ENCODE measurements at regions not wholly inside any gene's neighbourhood (a gene's known extent, or its start where the extent isn't known, plus 50 kb on each side); places are given as distances from the start of the nearest gene placed in this dataset.

DNA sequence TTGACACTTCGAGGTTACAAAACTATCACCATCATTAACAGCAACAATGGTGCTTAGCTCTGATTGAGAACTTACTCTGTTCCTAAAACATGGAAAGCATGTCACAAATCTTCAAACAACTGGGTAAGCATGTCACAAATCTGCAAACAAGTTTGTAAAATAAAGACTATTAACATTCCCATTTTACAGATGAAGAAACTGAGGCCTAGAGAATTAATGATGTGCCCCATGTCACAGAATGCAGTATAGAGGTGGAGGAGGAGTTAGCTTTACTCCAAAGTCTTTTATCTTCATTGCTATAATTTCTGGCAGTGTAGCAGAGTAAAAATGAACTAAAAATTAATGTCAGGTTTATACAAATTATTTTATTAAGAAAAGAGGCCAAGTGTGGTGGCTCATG, 73.4 kb downstream of the NR2F2 start:
- TF ChIP-seq, protein P1, sequence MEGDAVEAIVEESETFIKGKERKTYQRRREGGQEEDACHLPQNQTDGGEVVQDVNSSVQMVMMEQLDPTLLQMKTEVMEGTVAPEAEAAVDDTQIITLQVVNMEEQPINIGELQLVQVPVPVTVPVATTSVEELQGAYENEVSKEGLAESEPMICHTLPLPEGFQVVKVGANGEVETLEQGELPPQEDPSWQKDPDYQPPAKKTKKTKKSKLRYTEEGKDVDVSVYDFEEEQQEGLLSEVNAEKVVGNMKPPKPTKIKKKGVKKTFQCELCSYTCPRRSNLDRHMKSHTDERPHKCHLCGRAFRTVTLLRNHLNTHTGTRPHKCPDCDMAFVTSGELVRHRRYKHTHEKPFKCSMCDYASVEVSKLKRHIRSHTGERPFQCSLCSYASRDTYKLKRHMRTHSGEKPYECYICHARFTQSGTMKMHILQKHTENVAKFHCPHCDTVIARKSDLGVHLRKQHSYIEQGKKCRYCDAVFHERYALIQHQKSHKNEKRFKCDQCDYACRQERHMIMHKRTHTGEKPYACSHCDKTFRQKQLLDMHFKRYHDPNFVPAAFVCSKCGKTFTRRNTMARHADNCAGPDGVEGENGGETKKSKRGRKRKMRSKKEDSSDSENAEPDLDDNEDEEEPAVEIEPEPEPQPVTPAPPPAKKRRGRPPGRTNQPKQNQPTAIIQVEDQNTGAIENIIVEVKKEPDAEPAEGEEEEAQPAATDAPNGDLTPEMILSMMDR (IDR thresholded peaks at IDR 0.05; ENCODE audit: low read depth, low read length, poor library complexity, severe bottlenecking) = no peak
- no peak for TF ChIP-seq EZH2phosphoT487 (IDR thresholded peaks at IDR 0.05; ENCODE audit: borderline replicate concordance, low read length)
- H3F3A ChIP-seq (ENCODE audit: control insufficient read depth, insufficient read depth) = no peaks in the 10 kb centered on the region
- no peaks in the 10 kb centered on the region for H3K36me3 ChIP-seq (ENCODE audit: control insufficient read depth, low read length)
- H4K20me1 ChIP-seq (ENCODE audit: control insufficient read depth, insufficient read depth, low read depth, low read length) = no peaks in the 10 kb centered on the region
- no peaks in the 10 kb centered on the region for H3K4me1 ChIP-seq (ENCODE audit: control insufficient read depth, low read length)
- H3K27ac ChIP-seq (ENCODE audit: low read depth, low read length) = no peak overlapping the region
- no peaks in the 10 kb centered on the region for H3K9me2 ChIP-seq (replicated peaks; ENCODE audit: control insufficient read depth, low read length)
- H3K27me3 ChIP-seq (ENCODE audit: control insufficient read depth, low read length) = no peaks in the 10 kb centered on the region
- H3K4me3 ChIP-seq (ENCODE audit: low read length) = no peak overlapping the region
- H3K9me3 ChIP-seq (ENCODE audit: control insufficient read depth, insufficient read depth, low read length) = no peaks in the 10 kb centered on the region
- no peak overlapping the region for H3K4me2 ChIP-seq (ENCODE audit: low read length)
- no peaks in the 10 kb centered on the region for H3K79me2 ChIP-seq (ENCODE audit: control insufficient read depth, low read length)

DNA sequence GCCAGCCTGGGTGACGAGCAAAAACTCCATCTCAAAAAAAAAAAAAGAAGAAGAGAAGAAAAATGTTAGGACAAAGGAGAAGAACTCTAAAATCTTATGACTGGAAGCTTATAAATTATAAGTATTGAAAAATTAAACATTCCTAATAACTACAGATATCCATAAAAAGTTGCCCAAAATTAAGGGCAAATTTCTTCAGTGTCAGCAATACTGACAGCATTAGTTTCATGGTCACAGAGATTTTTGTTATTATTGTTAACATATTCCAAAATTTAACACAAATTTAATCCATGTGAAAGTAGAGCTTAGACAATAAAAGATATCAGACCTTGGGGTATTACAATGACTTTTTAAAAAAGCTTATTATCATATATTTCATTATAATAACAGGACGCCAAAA, 74.1 kb downstream of the NR2F2 start:
- no peak overlapping the region for H3K4me3 ChIP-seq (ENCODE audit: low read length)
- TF ChIP-seq EZH2phosphoT487 (IDR thresholded peaks at IDR 0.05; ENCODE audit: borderline replicate concordance, low read length) = no peak
- TF ChIP-seq, protein P1 (IDR thresholded peaks at IDR 0.05; ENCODE audit: low read depth, low read length, poor library complexity, severe bottlenecking) = no peak
- H3F3A ChIP-seq (ENCODE audit: control insufficient read depth, insufficient read depth) = no peaks in the 10 kb centered on the region
- H4K20me1 ChIP-seq (ENCODE audit: control insufficient read depth, insufficient read depth, low read depth, low read length) = no peaks in the 10 kb centered on the region
- H3K27ac ChIP-seq (ENCODE audit: low read depth, low read length) = no peak overlapping the region
- H3K79me2 ChIP-seq (ENCODE audit: control insufficient read depth, low read length) = no peaks in the 10 kb centered on the region
- no peaks in the 10 kb centered on the region for H3K9me2 ChIP-seq (replicated peaks; ENCODE audit: control insufficient read depth, low read length)
- no peaks in the 10 kb centered on the region for H3K9me3 ChIP-seq (ENCODE audit: control insufficient read depth, insufficient read depth, low read length)
- H3K4me1 ChIP-seq (ENCODE audit: control insufficient read depth, low read length) = no peaks in the 10 kb centered on the region
- H3K4me2 ChIP-seq (ENCODE audit: low read length) = no peak overlapping the region
- H3K27me3 ChIP-seq (ENCODE audit: control insufficient read depth, low read length) = no peaks in the 10 kb centered on the region
- H3K36me3 ChIP-seq (ENCODE audit: control insufficient read depth, low read length) = no peaks in the 10 kb centered on the region

DNA sequence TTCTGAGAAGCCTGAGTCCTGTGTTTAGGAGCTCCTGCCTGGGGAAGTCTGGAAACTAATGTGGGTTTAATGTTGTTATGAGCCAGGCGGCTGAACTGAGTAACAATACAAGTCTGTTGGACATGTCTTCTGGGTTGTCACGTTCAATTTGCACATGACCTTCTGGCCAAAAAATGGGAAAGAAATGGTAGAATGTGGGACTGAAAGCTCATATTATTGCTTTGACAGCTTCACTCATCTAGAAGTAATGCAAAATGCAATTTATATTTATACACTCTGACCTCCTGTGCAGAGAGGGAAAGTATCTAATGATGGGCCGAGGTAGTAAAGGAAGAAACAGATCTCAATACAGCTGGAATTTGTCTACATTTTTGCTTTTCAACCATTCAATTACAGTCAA, 75.8 kb downstream of the NR2F2 start:
- H3K4me1 ChIP-seq (ENCODE audit: control insufficient read depth, low read length) = no peaks in the 10 kb centered on the region
- no peaks in the 10 kb centered on the region for H3K9me2 ChIP-seq (replicated peaks; ENCODE audit: control insufficient read depth, low read length)
- no peaks in the 10 kb centered on the region for H4K20me1 ChIP-seq (ENCODE audit: control insufficient read depth, insufficient read depth, low read depth, low read length)
- H3K79me2 ChIP-seq (ENCODE audit: control insufficient read depth, low read length) = no peaks in the 10 kb centered on the region
- no peaks in the 10 kb centered on the region for H3K9me3 ChIP-seq (ENCODE audit: control insufficient read depth, insufficient read depth, low read length)
- no peaks in the 10 kb centered on the region for H3F3A ChIP-seq (ENCODE audit: control insufficient read depth, insufficient read depth)
- no peak overlapping the region for H3K4me2 ChIP-seq (ENCODE audit: low read length)
- H3K27me3 ChIP-seq (ENCODE audit: control insufficient read depth, low read length) = no peaks in the 10 kb centered on the region
- H3K27ac ChIP-seq (ENCODE audit: low read depth, low read length) = no peak overlapping the region
- H3K36me3 ChIP-seq (ENCODE audit: control insufficient read depth, low read length) = no peaks in the 10 kb centered on the region
- no peak for TF ChIP-seq EZH2phosphoT487 (IDR thresholded peaks at IDR 0.05; ENCODE audit: borderline replicate concordance, low read length)
- TF ChIP-seq, protein P1 (IDR thresholded peaks at IDR 0.05; ENCODE audit: low read depth, low read length, poor library complexity, severe bottlenecking) = no peak
- H3K4me3 ChIP-seq (ENCODE audit: low read length) = no peak overlapping the region

DNA sequence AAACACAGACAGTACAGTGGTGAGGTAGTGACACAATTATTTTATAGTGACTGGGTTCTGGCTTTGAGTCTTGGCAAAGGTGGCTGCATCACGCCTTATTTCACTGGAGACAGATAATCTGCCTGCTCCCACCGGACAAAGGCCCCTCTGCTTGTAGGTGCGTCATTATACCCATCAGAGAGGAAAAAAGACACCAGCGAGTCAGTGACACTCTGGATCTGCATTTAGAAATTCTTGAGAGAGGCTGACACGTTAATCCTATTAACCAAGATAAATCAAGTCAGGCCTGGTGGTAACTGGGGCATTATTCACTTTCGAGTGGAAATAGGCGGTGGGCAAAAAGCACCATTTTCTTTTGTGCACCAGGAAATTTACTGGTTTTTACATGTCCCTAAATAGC, 76.2 kb downstream of the NR2F2 start:
- Histone ChIP-seq H3K9me3 (ENCODE audit: control insufficient read depth, insufficient read depth, low read length) (no peaks in the 10 kb centered on the region), H3K4me1 (ENCODE audit: control insufficient read depth, low read length) (no peaks in the 10 kb centered on the region), H3K4me3 (ENCODE audit: low read length) (no peak overlapping the region), H3F3A (ENCODE audit: control insufficient read depth, insufficient read depth) (no peaks in the 10 kb centered on the region), H4K20me1 (ENCODE audit: control insufficient read depth, insufficient read depth, low read depth, low read length) (no peaks in the 10 kb centered on the region), H3K27me3 (ENCODE audit: control insufficient read depth, low read length) (no peaks in the 10 kb centered on the region), H3K79me2 (ENCODE audit: control insufficient read depth, low read length) (no peaks in the 10 kb centered on the region), H3K9me2 (replicated peaks; ENCODE audit: control insufficient read depth, low read length) (no peaks in the 10 kb centered on the region), H3K4me2 (ENCODE audit: low read length) (no peak overlapping the region), H3K36me3 (ENCODE audit: control insufficient read depth, low read length) (no peaks in the 10 kb centered on the region), H3K27ac (ENCODE audit: low read depth, low read length) (no peak overlapping the region)
- TF ChIP-seq, protein P1 (IDR thresholded peaks at IDR 0.05; ENCODE audit: low read depth, low read length, poor library complexity, severe bottlenecking) = no peak
